ENCODE measurements at regions not wholly inside any gene's neighbourhood (a gene's known extent, or its start where the extent isn't known, plus 50 kb on each side); places are given as distances from the start of the nearest gene placed in this dataset.

- no peak overlapping the region for H3K27ac ChIP-seq
- no peak for TF ChIP-seq CTCF (conservative IDR thresholded peaks at IDR 0.05)
These were observed 56.4 kb upstream of the FSHB start for GRCh38 chr11:30174265-30175020.
